ENCODE measurements at regions not wholly inside any gene's neighbourhood (a gene's known extent, or its start where the extent isn't known, plus 50 kb on each side); places are given as distances from the start of the nearest gene placed in this dataset.

DNA sequence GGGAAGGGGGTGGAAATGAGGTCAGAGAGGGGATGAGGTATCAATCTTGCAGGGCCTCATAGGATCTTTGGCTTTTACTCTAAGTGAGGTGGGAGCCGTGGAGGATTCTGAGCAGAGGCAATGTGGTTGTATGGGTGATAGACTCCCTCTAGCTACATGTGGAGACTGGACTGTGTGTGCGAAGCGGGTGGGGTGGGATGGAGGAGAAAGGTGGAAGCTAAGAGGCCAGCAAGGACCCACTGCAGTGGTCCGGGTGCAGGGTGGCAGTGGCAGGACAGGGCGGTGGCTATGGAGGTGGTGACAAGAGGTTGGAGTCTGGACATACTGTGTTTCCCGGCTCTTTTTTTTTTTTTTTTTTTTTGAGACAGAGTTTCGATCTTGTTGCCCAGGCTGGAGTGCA is 62.4 kb upstream of the PTPN1 start:
- no peaks in the 10 kb centered on the region for H3K36me3 ChIP-seq (ENCODE audit: control insufficient read depth, insufficient read depth, low read length)
- no peak for TF ChIP-seq ZNF175 (CRISPR knock-in tag; IDR thresholded peaks at IDR 0.05; ENCODE audit: low read depth)
- TF ChIP-seq TCF3 (CRISPR knock-in tag; IDR thresholded peaks at IDR 0.05), result no peak
- TF ChIP-seq POLR2B (IDR thresholded peaks at IDR 0.05; ENCODE audit: low read depth, partially characterized antibody), result no peak
- TF ChIP-seq, protein P1, sequence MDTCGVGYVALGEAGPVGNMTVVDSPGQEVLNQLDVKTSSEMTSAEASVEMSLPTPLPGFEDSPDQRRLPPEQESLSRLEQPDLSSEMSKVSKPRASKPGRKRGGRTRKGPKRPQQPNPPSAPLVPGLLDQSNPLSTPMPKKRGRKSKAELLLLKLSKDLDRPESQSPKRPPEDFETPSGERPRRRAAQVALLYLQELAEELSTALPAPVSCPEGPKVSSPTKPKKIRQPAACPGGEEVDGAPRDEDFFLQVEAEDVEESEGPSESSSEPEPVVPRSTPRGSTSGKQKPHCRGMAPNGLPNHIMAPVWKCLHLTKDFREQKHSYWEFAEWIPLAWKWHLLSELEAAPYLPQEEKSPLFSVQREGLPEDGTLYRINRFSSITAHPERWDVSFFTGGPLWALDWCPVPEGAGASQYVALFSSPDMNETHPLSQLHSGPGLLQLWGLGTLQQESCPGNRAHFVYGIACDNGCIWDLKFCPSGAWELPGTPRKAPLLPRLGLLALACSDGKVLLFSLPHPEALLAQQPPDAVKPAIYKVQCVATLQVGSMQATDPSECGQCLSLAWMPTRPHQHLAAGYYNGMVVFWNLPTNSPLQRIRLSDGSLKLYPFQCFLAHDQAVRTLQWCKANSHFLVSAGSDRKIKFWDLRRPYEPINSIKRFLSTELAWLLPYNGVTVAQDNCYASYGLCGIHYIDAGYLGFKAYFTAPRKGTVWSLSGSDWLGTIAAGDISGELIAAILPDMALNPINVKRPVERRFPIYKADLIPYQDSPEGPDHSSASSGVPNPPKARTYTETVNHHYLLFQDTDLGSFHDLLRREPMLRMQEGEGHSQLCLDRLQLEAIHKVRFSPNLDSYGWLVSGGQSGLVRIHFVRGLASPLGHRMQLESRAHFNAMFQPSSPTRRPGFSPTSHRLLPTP (IDR thresholded peaks at IDR 0.05; ENCODE audit: borderline replicate concordance, extremely low read depth, insufficient read length), result no peak
- no peak for TF ChIP-seq HNRNPH1 (optimal IDR thresholded peaks at IDR 0.05; ENCODE audit: low read depth, low read length)
- no peak for TF ChIP-seq ZNF766 (CRISPR knock-in tag; conservative IDR thresholded peaks at IDR 0.05)
- no peak for TF ChIP-seq SIN3A (IDR thresholded peaks at IDR 0.05; ENCODE audit: borderline replicate concordance in 2 of 2, control insufficient read depth in 1 of 2, low read depth in 2 of 2, low read length in 2 of 2)
- ChIA-PET CTCF (ENCODE audit: low intra/inter-chr PET ratio) (no interaction called here), POLR2A (interaction anchor here (0.5 kb wide), 2 partner anchors 23 to 60 kb away, joined by 3 to 4 read pairs; no protein-coding TSS in a partner anchor)
- H3K27ac ChIP-seq (ENCODE audit: extremely low read depth, low read depth, low read length), result no peak overlapping the region
- H3K4me2 ChIP-seq (ENCODE audit: insufficient read depth, low read length), result no peak overlapping the region
- no peaks in the 10 kb centered on the region for H3K9me1 ChIP-seq (ENCODE audit: control insufficient read depth, insufficient read depth, low read length)
- FAIRE-seq, result no peak
- no TSS peak for BruUV-seq (replicated peaks)
- no peaks in the 10 kb centered on the region for H3K79me2 ChIP-seq (ENCODE audit: control insufficient read depth, insufficient read depth, low read length)
- no peak for DNase-seq (ENCODE audit: extremely low read depth in 1 of 4, low spot score in 3 of 4)
- peaks cover 7 to 10% of the 10 kb centered on the region in 2 experiments for H3K4me1 ChIP-seq (replicated peaks in 1 of 2; ENCODE audit: control insufficient read depth in 2 of 2, insufficient read depth in 2 of 2, low read length in 2 of 2)
- in situ Hi-C loops (cut with MboI) (no loop called here), intact Hi-C loops (cut with micrococcal nuclease) (no loop called here)
- no peak overlapping the region for H2AFZ ChIP-seq (ENCODE audit: low read depth, low read length)
- H3K4me3 ChIP-seq, result no peak overlapping the region
- H3K9ac ChIP-seq (ENCODE audit: insufficient read depth in 1 of 2, low read depth in 2 of 2, low read length in 2 of 2), result no peak overlapping the region
- no peak for ATAC-seq
- 55% methylated on average over 4 of the region's 7 CpGs for WGBS (ENCODE audit: insufficient coverage, low coverage, missing lambda C conversion rate)
- H3K9me3 ChIP-seq (replicated peaks; ENCODE audit: control insufficient read depth, insufficient read depth, low read depth, low read length), result no peaks in the 10 kb centered on the region
- H4K20me1 ChIP-seq (replicated peaks; ENCODE audit: control insufficient read depth, insufficient read depth, low read length), result no peaks in the 10 kb centered on the region
- H3K27me3 ChIP-seq (ENCODE audit: control insufficient read depth in 2 of 2, insufficient read depth in 2 of 2, low read length in 2 of 2), result peaks cover 0 to 4% of the 10 kb centered on the region in 2 experiments; a peak in 1 of 5 replicates

All from K562 (cell line).